Breast epithelium (tissue), 3 donors: ENCODE measurements at regions not wholly inside any gene's neighbourhood (a gene's known extent, or its start where the extent isn't known, plus 50 kb on each side); places are given as distances from the start of the nearest gene placed in this dataset.

Experiments used
- CTCF ChIP-seq, 3 donors: fragments of 450-650 bp; IDR thresholded peaks; one replicate each; pipeline ENCODE4 v1.5.1; 2016 to 2017; ENCODE audit warnings: antibody characterized with exemption in 3 of 3, mild to moderate bottlenecking in 3 of 3, moderate library complexity in 3 of 3
- POLR2A ChIP-seq: fragments of 450-650 bp; IDR thresholded peaks from one replicate; pipeline ENCODE4 v1.6.1; 2016; ENCODE audit warnings: antibody characterized with exemption, mild to moderate bottlenecking, moderate library complexity
- POLR2AphosphoS5 ChIP-seq, 3 donors: sonication (generic); formaldehyde crosslinking; IDR thresholded peaks; one replicate each; pipeline ENCODE4 v1.6.1; 2017; ENCODE audit warnings: antibody characterized with exemption in 3 of 3

DNA sequence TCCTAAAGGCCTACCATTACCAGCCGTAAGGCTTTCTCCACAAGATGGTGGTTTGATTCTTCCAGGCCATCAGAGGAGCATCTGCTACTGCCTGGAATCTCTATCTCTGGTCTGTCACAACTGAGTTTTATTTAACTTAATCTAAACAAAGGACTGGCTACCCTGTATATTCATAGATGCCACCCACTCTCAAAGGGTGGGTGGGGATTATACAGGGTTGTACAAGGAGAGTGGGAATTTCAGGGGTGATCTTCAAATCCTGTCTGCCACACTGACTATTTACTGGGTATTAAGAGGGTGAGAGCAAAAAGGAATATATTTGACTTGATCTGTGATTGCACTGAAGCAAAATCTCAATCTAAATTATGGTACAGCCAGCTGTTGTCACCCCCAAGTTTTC lies 253.3 kb downstream of the MBNL1 start:
- TF ChIP-seq CTCF (IDR thresholded peaks at IDR 0.05) (no peak), POLR2AphosphoS5 (IDR thresholded peaks at IDR 0.05) (no peak), POLR2A (no peak)
